Thyroid gland (tissue), 4 donors: ENCODE measurements at regions not wholly inside any gene's neighbourhood (a gene's known extent, or its start where the extent isn't known, plus 50 kb on each side); places are given as distances from the start of the nearest gene placed in this dataset.
A peak's percentile ranks its signal among the peaks of the same experiment; 100 is the strongest.

ENCODE experiments used
- DNase-seq, 2 donors: peaks; one replicate each; pipeline ENCODE4 v3.0.0-alpha.2; 2019
- H3K27ac ChIP-seq, 3 donors: fragments of 200-600 bp; sonication (generic); 1 replicate in 2 of 3; 2 replicates in 1 of 3; pipeline ENCODE4 v1.5.1; 2016 to 2019; ENCODE audit warnings: mild to moderate bottlenecking in 1 of 3, moderate library complexity in 1 of 3
- H3K27me3 ChIP-seq: fragments of 200-600 bp; sonication (generic); one replicate; pipeline ENCODE4 v1.5.1; 2019
- H3K36me3 ChIP-seq, 2 donors: fragments of 200-600 bp; sonication (generic); one replicate each; pipeline ENCODE4 v1.5.1; 2016 to 2019
- H3K4me1 ChIP-seq, 2 donors: fragments of 200-600 bp; sonication (generic); one replicate each; pipeline ENCODE4 v1.5.1; 2017 to 2019
- H3K4me3 ChIP-seq, 3 donors: fragments of 200-600 bp; sonication (generic); replicated peaks in 1 of 3; 1 replicate in 2 of 3; 2 replicates in 1 of 3; pipeline ENCODE4 v1.5.1; 2016; ENCODE audit warnings: mild to moderate bottlenecking in 1 of 3
- H3K9me3 ChIP-seq: fragments of 200-600 bp; sonication (generic); one replicate; pipeline ENCODE4 v1.5.1; 2017
- CTCF ChIP-seq, 6 experiments: fragments of 200-600 bp in 3 of 6; fragments of 450-650 bp in 3 of 6; sonication (generic) in 3 of 6; IDR thresholded peaks; one replicate each; pipeline ENCODE4 v1.5.1; 2016 to 2019; ENCODE audit warnings: antibody characterized with exemption in 6 of 6, mild to moderate bottlenecking in 2 of 6, inconsistent platforms in 1 of 6, moderate library complexity in 1 of 6
- POLR2A ChIP-seq, 2 donors: fragments of 450-650 bp; IDR thresholded peaks; one replicate each; pipeline ENCODE4 v1.6.1; 2017; ENCODE audit warnings: antibody characterized with exemption in 2 of 2, mild to moderate bottlenecking in 2 of 2, moderate library complexity in 1 of 2
- WGBS, 2 donors: methylation state at CpG; one replicate each; pipeline ENCODE4 v1.1.5; 2017; 5-methylcytosine and 5-hydroxymethylcytosine counted together
- intact Hi-C: fragments of 100-400 bp; cut with DNase I; formaldehyde crosslinking; loops from one replicate; pipeline ENCODE4 v1.15.1; 2023

- intact Hi-C loops = no loop called here
- H3K27me3 ChIP-seq = no peaks in the 10 kb centered on the region
- no peak overlapping the region for H3K27ac ChIP-seq
- H3K36me3 ChIP-seq = no peaks in the 10 kb centered on the region
- no peak for DNase-seq
- no peaks in the 10 kb centered on the region for H3K9me3 ChIP-seq
- H3K4me3 ChIP-seq = no peak overlapping the region
- H3K4me1 ChIP-seq = no peaks in the 10 kb centered on the region
- TF ChIP-seq POLR2A (IDR thresholded peaks at IDR 0.05) = no peak
- TF ChIP-seq CTCF (IDR thresholded peaks at IDR 0.05) = no peak
Observed at GRCh38 chr4:111937368-111937767, 207.9 kb upstream of the FAM241A start.

DNA sequence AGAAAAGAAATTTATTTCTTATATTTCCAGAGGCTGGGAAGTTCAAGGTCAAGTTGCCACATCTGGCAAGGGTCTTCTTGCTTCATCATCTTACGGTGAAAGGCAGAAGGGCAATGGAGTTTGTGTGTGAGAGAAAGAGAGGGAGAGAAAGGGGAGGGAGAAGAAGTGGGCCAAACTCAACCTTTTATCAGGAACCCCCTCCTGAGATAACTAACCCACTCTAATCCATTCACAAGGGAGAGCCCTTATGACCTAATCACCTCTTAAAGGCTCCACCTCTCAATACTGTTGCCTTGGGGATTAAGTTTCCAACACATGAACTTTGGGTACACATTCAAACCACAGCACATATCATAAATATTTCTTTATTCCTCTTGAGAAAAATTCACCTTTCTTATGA, 203.3 kb upstream of the FAM241A start:
- Histone ChIP-seq H3K9me3 (no peaks in the 10 kb centered on the region), H3K27ac (no peak overlapping the region), H3K27me3 (no peaks in the 10 kb centered on the region), H3K4me3 (no peak overlapping the region), H3K4me1 (no peaks in the 10 kb centered on the region), H3K36me3 (no peaks in the 10 kb centered on the region)
- no peak for TF ChIP-seq POLR2A (IDR thresholded peaks at IDR 0.05)
- TF ChIP-seq CTCF (IDR thresholded peaks at IDR 0.05) = no peak
- WGBS, 2 donors = 76 to 83% methylated on average over 1 of the region's 1 CpG
- no peak for DNase-seq
- intact Hi-C loops = no loop called here

DNA sequence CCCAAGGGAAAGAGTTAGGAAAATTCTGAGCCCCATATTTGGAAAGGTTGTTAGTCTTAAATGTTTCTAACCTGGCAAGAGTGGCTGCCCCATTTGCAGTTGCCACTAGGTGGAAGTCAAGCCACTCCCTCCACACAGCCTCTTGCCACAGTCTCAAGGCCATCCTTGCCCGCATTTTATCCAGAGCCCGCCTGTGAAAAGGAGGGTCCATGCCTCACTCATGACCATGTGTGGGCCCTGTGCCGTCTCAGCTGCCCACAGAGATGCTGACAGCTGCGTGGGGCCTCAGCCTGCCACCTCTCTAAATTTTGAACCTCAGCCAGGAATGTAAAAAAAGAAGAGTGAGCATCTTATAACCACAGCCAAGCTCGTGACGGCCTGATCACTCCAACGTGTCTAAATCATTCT, 201.5 kb upstream of the FAM241A start:
- intact Hi-C loops = no loop called here
- DNase-seq = peak; percentile 5 to 17
- 36 to 42% methylated on average over 7 of the region's 7 CpGs for WGBS, 2 donors
- TF ChIP-seq POLR2A (IDR thresholded peaks at IDR 0.05) (no peak), CTCF (IDR thresholded peaks at IDR 0.05) (peak in 2 of 6 experiments; percentile 14 to 26)
- no peaks in the 10 kb centered on the region for H3K9me3 ChIP-seq
- H3K36me3 ChIP-seq = no peaks in the 10 kb centered on the region
- no peak overlapping the region for H3K4me3 ChIP-seq
- no peaks in the 10 kb centered on the region for H3K4me1 ChIP-seq
- H3K27ac ChIP-seq = no peak overlapping the region
- no peaks in the 10 kb centered on the region for H3K27me3 ChIP-seq

DNA sequence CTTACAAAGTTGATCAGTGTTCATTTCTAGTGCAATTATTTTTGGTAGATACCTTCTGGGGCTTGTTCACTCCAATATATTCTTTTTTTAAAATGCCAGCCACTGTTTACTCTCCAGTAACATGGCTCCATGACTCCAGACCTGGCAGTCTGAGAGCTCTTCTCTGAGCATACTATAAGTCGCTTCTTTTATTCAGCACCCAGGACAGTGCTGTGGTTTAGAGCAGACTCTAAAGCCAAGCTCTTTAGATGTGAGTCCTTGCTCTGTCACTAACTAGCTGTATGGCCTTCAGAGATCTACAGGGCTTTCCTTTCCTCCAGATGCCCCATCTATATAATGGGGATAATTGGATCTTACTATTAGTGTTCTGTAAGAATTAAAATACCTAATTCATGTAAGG, 200.2 kb upstream of the FAM241A start:
- no peaks in the 10 kb centered on the region for H3K4me1 ChIP-seq

DNA sequence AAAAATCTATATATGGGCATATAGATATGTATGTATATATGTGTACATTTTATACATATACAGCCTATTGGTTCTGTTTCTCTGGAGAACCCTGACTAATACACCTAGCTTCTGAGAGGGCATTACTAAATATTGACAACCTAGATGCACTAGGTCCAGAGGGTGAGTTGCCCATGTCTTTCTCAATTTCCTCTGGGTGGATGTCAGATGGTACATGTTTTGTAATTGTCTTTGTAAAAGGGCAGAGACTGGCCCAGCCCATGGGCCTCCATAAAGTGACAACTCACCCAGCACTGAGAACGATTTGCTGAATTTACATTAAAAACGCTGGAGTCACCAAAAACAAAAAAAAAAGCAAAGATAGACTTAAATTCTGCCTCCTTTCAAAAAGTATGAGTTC, 198.5 kb upstream of the FAM241A start:
- Histone ChIP-seq H3K27me3 (no peaks in the 10 kb centered on the region), H3K9me3 (no peaks in the 10 kb centered on the region), H3K4me1 (no peaks in the 10 kb centered on the region), H3K4me3 (no peak overlapping the region), H3K36me3 (no peaks in the 10 kb centered on the region), H3K27ac (no peak overlapping the region)
- DNase-seq = no peak
- intact Hi-C loops = no loop called here
- WGBS, 2 donors = 79 to 81% methylated on average over 2 of the region's 2 CpGs
- TF ChIP-seq POLR2A (IDR thresholded peaks at IDR 0.05) (no peak), CTCF (IDR thresholded peaks at IDR 0.05) (no peak)

More for the DNA sequence above, 200.2 kb upstream of the FAM241A start:
- no peak for TF ChIP-seq CTCF (IDR thresholded peaks at IDR 0.05)
- TF ChIP-seq POLR2A (IDR thresholded peaks at IDR 0.05) = no peak
- no peak for DNase-seq
- Histone ChIP-seq H3K9me3 (no peaks in the 10 kb centered on the region), H3K36me3 (no peaks in the 10 kb centered on the region), H3K27me3 (no peaks in the 10 kb centered on the region), H3K27ac (no peak overlapping the region), H3K4me3 (no peak overlapping the region)
- 59 to 68% methylated on average over 1 of the region's 1 CpG for WGBS, 2 donors
- intact Hi-C loops = no loop called here
